HG02981 (cell line): ENCODE measurements at regions not wholly inside any gene's neighbourhood (a gene's known extent, or its start where the extent isn't known, plus 50 kb on each side); places are given as distances from the start of the nearest gene placed in this dataset.

Experiments
- ATAC-seq: cut with Tn5 transposase; IDR thresholded peaks from one replicate; pipeline ENCODE4 v1.9.1; 2021; ENCODE audit warnings: mild to moderate bottlenecking, moderate library complexity; ENCODE audit not compliant: unreplicated experiment

DNA sequence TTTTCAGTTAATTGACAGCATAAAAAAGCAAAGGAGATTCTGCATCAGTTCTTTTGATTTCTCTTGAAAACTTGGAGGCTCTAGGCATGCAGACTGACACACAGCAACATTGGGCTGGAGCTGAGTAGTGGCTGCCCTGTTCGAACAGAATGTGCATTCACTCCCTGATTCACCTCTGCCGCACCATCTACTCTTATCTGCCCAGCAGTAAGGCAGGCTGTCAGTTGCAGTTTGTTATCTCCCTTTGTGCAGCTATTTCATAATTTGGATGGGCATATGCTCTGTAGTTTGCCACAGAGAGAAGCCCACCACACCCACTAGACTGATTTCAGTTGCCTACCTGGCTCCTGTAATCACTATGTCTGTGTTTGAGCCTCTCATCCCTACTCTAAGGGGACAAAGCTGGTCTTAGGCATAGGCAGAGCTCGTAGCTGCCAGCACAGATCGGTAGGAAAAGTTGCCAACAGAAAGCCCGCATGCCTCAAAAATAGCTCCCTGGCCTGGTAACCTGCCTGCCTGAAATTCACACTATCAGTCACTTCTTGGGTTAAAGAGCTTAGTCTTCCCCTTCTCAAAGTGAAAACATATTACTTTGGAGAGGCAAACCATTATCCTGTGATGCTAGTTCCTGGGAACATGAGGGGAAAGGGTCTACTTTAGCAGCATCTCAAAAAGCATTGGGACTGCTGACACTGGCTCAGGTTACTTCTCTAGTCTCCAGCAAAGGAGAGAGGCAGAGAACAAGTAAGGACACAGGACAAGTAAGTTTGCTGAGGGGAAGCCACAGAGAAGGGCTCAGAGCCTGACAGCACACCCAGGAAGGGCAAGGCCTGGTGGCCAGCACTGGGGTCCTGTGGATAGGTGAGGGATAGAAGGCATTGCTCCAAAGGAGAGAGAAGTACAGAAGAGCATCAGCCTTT, 75.9 kb upstream of the TMEM164 start:
- ATAC-seq: no peak

DNA sequence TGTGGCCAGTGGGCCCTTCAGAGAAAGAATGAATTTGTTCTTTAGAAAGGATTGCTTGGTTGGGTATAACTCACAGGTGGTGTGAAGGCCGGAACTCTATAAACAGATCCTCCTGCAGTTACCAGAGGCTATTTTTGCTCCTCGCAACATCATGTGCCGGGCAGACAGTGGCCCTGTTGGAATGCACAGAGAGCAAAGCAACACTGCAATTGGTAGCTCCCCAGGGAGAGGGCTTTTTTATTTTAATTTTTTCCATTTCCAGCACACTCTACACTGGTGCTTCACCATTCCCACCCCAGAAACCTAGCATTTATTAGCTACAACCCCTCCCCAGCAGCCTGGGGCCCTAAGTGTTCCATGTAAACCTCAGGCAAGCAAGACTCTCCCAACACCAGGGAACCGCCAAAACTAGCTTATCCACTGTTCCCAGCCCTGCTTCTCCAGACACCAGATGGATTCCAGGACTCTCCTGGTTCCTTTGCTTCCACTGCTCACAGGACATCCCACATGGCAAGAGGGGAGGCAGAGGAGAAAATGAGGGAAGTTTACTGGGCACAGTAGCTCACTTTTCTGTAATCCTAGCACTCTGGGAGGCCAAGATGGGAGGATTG, 75.1 kb upstream of the TMEM164 start:
- no peak for ATAC-seq

DNA sequence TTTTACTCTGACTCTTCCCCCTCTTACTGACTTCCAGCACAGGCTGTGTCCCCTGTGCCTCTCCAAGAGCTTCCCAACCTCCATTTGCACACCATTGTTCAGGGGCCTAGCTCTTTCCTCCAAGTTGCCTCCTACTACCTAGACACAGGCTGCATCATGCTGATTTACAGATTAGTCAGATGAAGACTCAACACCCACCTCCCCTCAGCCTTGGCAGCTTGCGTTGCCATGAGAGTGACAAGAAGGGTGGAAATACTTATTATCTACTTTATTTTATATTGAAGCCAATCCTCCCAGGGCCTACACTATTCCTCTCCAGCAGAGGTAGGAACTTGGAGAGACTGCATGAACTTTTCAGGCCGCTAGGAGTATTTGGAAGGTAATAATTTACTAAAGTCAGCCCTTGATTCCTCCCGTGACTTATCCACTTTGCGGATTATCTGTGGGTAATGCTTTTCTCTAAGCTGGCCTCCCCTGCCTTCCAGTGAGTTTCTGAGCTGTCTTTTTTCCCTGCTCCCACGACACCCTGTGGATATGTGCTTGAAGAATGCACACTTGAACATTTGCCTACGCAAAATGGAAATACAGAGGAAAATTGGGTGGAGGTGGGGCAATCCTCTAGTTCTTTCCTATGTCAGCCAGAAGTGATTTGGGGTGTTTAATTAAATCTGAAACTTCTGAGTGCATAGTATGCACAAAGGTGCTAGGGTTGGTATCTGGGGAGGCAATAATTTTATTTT, 74.1 kb upstream of the TMEM164 start:
- no peak for ATAC-seq

DNA sequence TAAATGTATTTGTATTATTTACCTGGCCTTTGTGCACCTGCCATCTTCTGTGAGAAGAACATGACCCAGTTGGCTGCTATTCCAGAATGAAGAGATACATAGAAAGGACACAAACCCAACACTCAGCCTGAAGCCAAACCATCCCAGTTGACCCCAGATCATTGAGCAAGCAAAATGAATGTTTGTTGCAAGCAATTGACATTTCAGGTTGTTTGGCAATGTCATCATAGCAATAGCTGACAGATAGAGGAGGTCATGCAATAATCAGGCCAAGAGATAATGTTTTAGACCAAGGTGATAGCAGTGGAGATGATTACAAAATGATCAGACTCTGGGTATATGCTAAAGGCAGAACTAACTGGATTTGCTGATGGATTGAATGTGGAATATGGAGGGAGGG, 71.2 kb upstream of the TMEM164 start:
- ATAC-seq: no peak

DNA sequence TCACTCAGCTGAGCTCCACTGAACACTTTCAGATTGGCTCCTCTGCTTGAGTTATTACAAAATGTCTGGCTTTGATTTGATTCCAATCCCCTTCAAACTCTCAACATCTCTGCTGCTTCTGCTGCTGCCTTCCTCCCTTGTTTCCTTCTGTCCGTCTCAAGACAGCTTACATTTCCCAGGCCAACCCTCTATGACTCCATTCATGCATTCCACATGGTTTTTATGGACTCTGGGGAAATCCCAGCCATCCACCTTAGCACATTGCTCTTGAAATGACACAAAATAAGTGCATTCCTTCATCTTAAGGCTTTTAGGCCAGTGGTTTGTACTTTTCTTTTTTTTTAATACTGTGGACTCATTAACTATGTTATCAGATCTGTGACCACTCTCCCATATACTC, 68.5 kb upstream of the TMEM164 start:
- no peak for ATAC-seq

DNA sequence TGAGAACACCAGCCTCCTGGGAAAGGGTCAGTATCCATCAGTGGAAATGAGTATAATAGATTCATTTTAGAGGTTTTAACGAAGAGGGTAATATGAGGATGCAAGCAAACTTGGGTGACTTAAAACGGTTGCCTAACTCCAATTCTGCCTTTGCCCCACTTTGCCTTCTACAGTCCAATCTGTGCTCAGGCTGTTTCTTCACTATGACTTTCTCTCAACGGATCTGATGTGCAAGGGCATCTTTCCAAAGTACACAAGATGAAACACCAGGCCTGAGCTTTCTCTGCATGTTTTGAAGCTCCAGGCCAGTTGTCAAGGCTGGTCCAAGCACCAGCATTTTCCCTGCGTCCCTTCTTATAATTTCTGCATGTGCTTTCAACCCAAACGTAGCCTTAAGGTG, 68.0 kb upstream of the TMEM164 start:
- no peak for ATAC-seq

DNA sequence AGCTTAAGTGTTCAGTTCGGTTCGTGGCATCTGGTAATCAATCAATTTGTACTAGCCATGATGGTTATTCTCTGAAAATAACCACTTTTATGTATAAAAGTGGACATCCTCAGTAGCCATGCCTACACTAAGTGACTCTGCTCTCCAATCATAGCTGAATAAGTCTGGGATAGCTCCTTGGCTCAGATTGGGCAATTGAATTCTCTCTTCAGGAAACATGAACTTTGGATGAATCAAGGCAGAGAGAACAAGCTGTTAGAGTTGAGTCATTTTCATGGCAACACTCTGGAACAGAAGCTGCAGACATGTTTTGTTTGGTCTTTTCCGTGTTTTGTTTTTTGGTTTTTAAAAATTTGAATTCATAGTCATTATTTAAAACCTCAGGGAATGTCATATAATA, 66.8 kb upstream of the TMEM164 start:
- no peak for ATAC-seq

DNA sequence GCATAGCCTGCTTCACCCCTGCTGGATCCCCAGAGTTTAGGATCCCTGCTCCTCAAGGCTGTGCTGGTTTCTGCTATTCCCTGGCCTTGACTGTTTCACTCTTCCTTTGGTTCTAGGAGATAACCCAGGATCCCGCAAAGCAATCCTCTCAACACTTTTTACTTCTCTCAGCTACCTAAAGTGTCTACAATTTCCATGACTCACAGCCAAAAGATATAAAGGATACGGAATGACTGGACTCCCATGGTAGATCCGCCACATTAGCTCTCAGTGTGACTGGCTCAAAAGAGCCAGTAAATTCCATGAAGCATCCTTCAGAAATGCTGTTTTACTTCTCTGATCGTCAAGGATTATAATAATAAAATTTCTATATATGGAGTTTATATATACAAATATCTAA, 66.3 kb upstream of the TMEM164 start:
- no peak for ATAC-seq

DNA sequence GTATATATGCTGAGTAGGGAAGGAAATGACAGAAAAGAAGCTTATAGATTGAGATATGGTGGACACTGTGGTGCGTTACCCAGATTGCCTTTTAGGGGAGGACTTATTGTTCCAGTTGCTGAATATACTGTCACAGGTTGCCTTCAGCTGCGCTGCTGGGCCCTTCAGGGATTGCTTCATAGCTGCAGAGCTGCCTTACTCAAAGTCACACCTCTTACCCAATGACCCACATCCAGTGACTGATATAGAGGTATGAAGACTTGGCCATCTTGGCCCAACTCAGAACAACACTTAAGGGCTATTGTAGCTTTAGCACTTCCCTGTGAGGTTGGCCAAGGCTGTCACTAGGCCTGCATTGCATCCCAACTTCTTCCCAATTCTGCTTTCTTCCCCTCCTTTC, 63.4 kb upstream of the TMEM164 start:
- no peak for ATAC-seq

DNA sequence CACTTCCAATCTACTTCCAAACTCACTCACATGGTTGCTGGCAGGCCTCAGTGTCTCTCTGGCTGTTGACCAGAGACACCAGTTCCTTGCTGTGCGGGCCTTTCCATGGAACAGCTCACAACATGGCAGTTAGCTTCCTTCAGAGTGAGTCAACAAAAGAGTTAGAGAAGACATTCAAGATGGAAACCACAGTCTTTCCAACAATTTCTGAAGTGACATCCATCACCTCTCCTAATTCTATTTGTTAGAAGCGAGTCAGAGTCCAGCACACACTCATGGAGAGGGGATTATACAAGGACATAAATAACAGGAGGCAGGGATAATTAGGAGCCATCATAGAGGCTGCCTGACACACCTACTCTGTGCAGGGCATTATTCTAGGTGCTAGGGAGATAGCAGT, 62.5 kb upstream of the TMEM164 start:
- ATAC-seq: no peak

DNA sequence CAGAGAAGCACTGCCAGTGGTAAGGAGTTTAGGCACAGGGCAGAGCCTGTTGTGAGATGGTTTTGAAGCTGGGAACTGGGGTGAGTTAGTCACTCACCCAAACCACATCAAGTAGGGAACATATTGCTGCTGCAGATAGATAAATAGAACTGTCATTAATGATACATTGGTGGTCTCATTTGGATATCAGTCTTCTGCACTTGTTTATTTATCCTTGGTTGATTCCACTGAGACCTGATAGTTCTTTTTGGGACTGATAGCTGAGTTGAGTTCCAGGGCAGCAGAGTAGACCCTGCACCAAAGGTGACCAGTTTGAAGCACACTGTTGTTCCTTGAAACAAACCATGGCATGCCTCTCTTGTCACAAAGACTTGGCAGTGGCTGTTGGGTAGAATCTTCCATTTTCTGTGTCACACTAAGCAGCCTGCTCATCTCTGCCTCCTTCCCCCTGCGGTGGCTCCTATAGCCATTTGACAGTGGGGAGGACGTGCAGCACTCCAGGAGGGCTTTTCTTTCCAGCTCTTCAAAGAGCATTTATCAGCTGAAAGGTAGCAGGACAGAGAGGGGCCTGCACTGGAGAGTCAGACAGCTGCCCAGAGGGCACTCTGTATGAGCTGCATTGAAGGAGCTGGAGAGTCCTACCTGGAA, 59.7 kb upstream of the TMEM164 start:
- no peak for ATAC-seq

DNA sequence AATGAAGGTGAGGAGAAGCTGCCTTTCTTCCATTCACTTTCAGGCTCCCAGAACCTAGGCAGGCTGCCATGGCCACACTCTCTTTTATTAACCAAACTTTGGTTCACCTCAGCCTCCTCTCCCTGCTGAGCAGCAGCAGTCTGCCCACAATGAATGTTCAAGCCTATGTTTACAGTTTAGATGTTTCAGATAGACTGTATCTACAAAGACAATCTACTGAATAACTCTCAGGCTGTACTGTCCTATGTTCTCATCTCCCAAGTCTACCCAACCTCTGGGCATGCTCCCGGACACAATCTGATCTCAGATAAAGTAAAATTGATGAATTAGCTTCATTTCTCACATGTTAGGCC, 59.2 kb upstream of the TMEM164 start:
- no peak for ATAC-seq

DNA sequence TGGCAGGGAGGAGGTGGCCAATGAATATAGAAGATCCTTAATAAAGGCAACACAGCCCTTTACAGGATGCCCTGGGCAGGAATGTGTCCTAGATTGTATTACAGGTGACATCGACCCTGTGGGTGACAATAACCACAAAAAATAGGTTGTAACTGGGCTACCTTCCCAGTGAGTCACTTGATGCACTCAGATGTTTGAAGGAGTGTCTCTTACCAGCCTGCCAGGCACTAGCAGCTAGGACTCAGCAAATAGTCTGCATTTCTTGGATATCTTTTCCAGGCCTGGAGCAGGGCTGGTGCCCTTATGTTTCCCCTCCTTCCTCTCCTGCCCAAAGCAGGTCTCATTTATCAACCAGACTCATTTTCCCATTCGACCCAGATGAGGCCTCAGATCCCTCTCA, 50.9 kb upstream of the TMEM164 start:
- no peak for ATAC-seq

DNA sequence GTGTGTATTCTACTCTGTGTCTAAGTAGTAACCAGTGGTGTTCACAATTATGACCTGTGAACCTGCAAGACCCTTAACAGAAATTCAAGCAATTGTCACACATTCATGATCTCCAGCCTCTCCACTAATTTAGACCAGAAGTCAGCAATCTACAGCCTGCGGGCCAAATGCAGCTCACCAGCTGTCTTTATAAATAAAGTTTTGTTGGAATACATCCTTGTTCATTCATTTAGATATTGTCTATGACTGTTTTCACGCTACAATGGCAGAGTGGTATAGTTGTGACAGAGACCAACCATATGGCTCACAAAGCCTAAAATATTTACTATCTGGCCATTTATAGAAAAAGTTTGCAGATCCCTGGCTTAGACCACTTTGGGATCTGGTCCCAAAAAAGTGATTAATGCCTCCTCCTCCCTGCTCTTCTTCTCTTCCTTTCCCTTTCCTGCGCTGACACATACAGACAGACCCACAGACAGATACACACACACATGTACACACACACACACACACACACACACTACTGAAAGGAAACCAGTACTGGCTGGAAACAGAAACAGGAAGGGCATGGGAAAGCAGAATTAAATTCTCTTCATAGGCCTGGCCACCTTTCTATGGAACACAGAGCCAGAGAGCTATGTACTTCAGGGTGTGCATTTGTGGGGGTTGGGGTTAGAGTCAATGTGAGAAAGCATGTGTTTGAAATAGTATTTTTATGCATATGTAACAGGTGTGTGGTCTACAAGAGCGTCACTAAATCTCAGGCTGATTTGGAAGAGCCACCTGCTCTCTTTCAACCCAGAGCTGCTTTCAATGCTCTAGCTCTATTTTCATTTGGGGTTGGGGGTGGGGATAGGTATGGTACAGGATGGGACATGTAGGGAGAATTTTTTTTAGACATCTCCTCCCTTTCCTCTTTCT, 49.7 kb upstream of the TMEM164 start:
- peak; percentile 61 for ATAC-seq
